GM13976 (cell line): ENCODE measurements at regions not wholly inside any gene's neighbourhood (a gene's known extent, or its start where the extent isn't known, plus 50 kb on each side); places are given as distances from the start of the nearest gene placed in this dataset.
"Not testable (repeated sequence)": the region's sequence is repeated elsewhere in the genome, so short reads cannot be mapped to it uniquely, and the experiment has no call there.

Experiments used
- DNase-seq: peaks from one replicate; pipeline ENCODE4 v3.0.0; 2012; ENCODE audit warnings: low spot score
- CTCF ChIP-seq: IDR thresholded peaks from 2 replicates; pipeline ENCODE4 v1.5.1; 2012; ENCODE audit warnings: borderline replicate concordance, mild to moderate bottlenecking; ENCODE audit not compliant: insufficient read depth; ENCODE audit errors: extremely low read depth, missing control alignments, control extremely low read depth
- in situ Hi-C: fragments of 300-500 bp; cut with MboI; formaldehyde crosslinking; loops from one replicate; pipeline ENCODE4 v1.12.0; 2022; ENCODE audit warnings: low sequenced_read_pairs, mixed read lengths, inconsistent platforms; ENCODE audit not compliant: unreplicated experiment

GRCh38 chr2:114018464-114018863 is 128.6 kb downstream of the ACTR3 start:
- DNase-seq, in situ Hi-C loops: not testable (repeated sequence)

GRCh38 chr2:114020668-114021067 is 130.8 kb downstream of the ACTR3 start:
- in situ Hi-C loops = no loop called here
- DNase-seq = no peak
- no peak for TF ChIP-seq CTCF

GRCh38 chr2:114022360-114023085 is 132.6 kb downstream of the ACTR3 start:
- in situ Hi-C loops = no loop called here
- no peak for TF ChIP-seq CTCF
- DNase-seq = no peak

GRCh38 chr2:114024326-114024725 is 134.4 kb downstream of the ACTR3 start:
- in situ Hi-C loops = no loop called here
- TF ChIP-seq CTCF = no peak
- no peak for DNase-seq

- no peak for TF ChIP-seq CTCF
- DNase-seq = no peak
- in situ Hi-C loops = no loop called here
Observed at GRCh38 chr2:114025030-114025429, 135.1 kb downstream of the ACTR3 start.

GRCh38 chr2:114027437-114027836 is 137.5 kb downstream of the ACTR3 start:
- DNase-seq = no peak
- in situ Hi-C loops = no loop called here
- TF ChIP-seq CTCF = no peak

- TF ChIP-seq CTCF = no peak
- in situ Hi-C loops = no loop called here
- DNase-seq = no peak
Observed at GRCh38 chr2:114031605-114032505, 142.0 kb downstream of the ACTR3 start.
